C4-2B (cell line): ENCODE measurements at regions not wholly inside any gene's neighbourhood (a gene's known extent, or its start where the extent isn't known, plus 50 kb on each side); places are given as distances from the start of the nearest gene placed in this dataset.

Experiments
- ZFX ChIP-seq: fragments of 450-650 bp; IDR thresholded peaks from 2 replicates; pipeline ENCODE4 v1.6.1; 2017
- TF ChIP-seq, protein P1 (sequence below): fragments of 450-650 bp; conservative IDR thresholded peaks from 2 replicates; pipeline ENCODE4 v1.5.1; 2017; ENCODE audit warnings: mild to moderate bottlenecking

DNA sequence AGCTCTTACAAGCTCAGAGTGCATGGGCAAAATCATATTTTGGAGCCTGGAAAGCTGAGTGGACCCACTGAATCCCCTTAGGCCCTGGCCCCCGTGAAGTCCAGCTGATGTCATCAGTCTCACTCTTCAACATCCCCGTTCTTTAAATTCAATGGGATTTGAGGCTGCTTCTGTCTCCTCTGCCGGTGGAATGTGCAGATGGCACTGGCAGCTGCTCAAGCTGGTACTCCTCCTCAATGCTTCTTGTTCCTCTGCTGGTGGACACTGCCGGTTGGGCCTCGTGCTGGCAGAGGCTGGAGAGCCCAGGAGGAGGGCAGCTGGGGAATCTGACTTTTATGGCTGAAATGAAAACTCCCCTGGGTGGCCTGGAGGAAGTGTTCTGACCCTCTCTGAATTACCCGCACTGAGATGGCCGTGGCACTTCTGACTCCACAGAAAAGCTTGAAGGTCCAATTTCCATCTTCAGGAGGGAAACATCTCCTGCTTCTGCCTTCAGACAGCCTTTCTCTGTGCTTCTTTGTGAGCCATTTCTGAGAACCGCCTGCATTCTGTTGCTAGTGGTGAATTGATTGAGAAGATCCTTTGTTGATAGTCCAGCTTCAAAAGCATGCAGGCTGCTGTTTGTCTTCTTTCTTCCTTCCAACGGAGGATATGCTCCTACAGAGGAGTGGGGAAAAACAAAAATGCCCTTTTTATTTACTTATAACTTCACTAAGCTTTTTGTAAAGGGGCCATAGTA lies 298.9 kb downstream of the TMEM38B start:
- TF ChIP-seq, protein P1, sequence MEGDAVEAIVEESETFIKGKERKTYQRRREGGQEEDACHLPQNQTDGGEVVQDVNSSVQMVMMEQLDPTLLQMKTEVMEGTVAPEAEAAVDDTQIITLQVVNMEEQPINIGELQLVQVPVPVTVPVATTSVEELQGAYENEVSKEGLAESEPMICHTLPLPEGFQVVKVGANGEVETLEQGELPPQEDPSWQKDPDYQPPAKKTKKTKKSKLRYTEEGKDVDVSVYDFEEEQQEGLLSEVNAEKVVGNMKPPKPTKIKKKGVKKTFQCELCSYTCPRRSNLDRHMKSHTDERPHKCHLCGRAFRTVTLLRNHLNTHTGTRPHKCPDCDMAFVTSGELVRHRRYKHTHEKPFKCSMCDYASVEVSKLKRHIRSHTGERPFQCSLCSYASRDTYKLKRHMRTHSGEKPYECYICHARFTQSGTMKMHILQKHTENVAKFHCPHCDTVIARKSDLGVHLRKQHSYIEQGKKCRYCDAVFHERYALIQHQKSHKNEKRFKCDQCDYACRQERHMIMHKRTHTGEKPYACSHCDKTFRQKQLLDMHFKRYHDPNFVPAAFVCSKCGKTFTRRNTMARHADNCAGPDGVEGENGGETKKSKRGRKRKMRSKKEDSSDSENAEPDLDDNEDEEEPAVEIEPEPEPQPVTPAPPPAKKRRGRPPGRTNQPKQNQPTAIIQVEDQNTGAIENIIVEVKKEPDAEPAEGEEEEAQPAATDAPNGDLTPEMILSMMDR, result no peak
- no peak for TF ChIP-seq ZFX
